ENCODE measurements at regions not wholly inside any gene's neighbourhood (a gene's known extent, or its start where the extent isn't known, plus 50 kb on each side); places are given as distances from the start of the nearest gene placed in this dataset.

DNA sequence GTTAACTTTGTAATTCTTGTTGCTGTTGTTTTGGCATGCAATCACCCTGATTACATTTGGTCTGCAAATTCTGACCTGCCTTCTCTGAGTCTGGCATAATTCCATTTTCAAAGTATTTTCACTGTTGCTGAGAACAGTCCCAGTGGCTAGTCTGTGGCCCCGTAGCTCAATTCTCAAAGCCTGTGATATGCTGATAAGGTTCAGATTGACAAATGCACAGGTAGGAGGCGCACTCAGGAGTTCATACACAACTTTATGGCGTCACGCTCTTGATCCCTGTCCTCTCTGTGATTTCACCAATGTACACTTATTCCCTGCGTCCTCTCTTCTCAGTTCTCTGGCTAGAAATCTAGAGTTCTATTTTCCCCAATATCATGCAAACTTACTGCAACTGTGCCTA, 376.6 kb upstream of the SLCO3A1 start:
- DNase-seq: no peak

DNA sequence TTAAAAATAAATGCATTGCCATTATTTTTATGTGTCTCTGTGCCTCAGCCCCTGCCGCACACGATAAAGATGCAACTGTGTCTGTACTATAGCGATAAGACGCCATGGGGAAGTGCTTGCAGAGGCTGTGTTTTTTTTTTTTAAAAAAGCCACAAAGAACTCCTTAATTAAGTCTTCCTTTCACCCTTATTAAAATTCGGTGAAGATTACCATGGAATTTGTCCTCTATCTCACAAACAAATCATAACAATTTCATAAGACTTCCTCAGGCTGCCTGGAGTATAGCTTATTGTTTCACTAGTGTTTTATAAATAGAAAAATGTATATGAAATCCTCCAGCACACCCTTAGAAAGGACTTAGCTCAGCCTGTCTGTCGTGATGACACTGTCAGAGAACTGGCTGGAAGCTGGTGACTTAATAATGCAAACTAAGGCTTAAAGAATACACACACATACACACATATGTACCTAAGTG, 374.8 kb upstream of the SLCO3A1 start:
- DNase-seq: no peak

DNA sequence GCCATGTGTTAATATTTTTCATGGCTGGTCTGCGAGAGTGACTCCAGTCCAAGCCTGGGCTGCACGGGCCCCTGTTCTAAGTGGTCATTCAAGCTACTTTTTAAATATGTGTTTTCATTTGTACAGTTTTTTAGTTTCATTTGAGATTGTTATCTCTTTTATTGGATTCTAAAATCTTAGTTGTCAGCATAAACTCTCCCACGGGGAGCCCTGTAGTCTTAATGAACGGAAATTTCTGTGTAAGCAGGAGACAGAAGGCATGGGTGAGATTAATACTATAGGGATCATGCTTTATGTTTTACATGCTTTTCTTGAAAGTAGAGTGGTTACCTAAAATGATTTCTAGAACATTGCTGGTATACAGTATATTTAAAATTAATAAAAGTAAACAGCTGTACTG, 373.1 kb upstream of the SLCO3A1 start:
- DNase-seq: no peak

GRCh38 chr15:91482799-91483198, 370.7 kb upstream of the SLCO3A1 start:
- DNase-seq: no peak

DNA sequence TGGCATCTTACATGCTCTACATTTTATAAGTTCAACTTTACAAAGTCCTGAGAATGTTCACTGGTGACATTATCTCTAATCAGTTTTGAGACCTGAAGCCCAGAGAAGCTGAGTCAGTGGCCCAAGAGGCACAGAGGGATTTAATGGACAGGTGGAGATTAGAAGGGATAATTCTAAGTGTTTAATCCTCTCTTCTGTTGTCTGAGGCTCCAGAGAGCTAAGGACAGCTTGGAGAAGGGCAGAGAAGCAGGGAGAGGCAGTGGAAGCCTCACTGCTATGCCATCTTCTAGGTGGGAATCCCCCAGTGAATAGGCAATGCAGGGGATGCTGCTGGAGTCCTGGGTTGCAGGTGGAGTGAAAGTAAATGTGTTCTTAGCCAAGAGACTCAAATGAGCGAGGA, 369.4 kb upstream of the SLCO3A1 start:
- no peak for DNase-seq

DNA sequence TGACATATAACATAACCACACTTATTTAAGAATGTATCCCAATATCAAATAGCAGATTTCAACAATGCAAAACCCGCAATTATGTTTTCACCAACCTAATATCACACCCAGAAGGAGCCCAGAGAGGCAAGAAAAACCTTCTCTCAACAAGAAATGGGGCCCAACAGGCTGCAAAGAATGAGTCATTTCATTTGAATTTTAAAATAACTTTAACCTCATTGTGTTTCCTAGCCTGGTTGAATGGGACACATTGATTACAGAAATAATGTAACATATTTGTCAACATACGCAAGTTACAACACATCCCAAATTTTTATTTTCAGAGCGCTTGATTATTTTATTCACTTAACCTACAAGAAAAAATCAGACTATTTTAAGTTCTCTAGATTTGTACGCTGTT, 365.1 kb upstream of the SLCO3A1 start:
- no peak for DNase-seq

GRCh38 chr15:91490211-91490610, 363.3 kb upstream of the SLCO3A1 start:
- no peak for DNase-seq

DNA sequence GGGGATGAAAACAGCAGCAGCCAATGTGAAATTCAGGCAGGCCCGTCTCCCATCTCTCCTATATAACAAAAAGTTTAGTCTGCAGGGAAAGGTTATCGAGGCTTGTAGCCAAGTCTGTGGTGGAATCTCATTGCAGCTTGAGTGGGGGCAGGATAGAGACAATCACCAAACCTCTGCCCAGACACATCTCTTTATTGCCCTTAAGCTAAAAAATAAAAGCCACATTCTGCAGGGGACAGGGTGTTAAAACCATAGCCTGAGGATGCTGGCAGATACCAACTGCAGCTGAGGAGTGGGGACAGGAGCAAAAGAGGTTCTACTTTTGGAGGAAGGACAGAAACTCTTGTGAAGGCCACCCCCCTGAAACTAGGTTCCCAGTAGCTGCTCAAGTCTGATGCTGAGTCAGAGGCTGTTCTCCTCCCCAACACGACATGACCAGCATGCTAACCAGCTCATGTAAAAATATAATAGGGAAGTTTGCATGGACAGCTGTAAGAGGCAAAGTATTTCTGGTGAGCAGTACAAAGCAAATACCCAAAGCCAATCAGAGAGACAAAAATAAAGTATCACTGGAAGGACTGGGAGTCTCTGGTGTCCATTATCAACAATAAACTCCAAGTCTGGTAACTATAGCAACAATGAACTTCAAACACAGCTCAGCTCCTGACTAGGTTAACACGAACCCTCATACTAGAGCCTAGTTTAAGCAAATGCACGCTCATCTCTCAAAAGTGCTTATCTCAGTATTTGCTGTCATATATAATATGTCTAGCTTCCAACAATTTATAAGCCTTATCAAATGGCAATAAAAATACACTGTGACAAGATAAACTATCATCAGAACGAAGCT, 362.2 kb upstream of the SLCO3A1 start:
- DNase-seq: no peak

- no peak for DNase-seq
Measured at GRCh38 chr15:91496754-91497691, 356.5 kb upstream of the SLCO3A1 start.

DNA sequence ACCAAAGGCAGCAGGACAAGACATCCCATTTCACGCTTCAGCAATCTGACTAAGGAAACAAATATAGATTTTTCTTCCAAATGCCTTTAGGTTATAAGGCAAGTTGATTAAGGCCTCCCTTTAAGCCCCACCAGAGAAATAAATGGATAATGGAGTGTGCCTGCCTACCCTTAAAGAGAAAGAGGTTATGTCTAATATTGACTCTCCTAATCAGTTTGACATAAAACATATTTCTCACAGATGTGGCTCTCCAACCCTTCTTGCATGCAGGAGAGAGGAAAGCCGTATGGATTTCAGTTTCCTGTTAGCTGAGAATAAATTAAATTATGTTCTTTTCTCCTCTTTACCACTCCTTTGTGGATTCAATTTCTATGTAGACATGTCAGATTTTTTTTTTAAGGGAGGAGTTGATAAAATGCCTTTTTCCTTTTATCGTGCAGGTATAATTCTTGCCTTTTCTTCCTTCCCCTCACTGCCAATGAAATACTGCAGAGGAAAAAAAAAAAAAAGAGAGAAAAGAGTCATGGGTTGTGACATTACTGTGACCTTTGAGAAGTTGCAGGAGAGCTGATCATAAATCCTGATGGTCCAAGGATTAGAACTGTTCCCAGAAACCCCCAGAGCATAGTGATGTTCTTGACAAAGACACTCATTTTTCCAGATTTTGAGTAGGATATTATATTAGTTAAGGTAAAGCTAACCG, 355.3 kb upstream of the SLCO3A1 start:
- no peak for DNase-seq

- no peak for DNase-seq
Measured at GRCh38 chr15:91498749-91499062, 354.8 kb upstream of the SLCO3A1 start.

DNA sequence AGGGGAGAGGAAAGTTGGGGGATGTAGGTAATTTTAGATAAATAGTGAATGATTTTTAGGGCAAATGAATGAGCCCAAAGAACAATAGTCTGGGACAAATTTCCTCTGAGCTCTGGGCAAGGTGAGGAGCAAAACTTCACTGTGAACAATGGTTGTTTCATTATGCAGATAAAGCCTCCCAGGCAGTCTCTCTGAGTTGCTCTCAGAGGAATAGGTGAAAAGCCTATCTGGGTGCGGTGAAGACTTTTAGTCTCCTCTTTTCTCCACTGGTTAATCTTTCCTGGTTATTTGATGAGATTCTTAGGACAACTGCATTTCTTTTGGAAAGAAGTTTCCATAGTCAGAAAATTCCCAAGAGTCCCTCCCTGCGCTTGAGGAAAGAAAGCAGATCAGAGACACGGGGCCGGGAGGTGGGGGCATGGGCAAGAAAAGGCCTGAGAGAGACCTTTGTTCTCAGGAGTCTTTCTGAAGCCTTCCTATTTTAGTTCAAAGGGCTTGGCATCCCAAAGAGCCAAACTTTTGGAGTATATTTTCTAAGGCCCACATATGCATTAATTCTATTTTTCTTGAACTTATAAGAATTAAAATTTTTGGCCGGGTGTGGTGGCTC, 353.6 kb upstream of the SLCO3A1 start:
- no peak for DNase-seq

- no peak for DNase-seq
Measured at GRCh38 chr15:91508633-91509032, 344.9 kb upstream of the SLCO3A1 start.

GRCh38 chr15:91514147-91514546, 339.4 kb upstream of the SLCO3A1 start:
- no peak for DNase-seq

DNA sequence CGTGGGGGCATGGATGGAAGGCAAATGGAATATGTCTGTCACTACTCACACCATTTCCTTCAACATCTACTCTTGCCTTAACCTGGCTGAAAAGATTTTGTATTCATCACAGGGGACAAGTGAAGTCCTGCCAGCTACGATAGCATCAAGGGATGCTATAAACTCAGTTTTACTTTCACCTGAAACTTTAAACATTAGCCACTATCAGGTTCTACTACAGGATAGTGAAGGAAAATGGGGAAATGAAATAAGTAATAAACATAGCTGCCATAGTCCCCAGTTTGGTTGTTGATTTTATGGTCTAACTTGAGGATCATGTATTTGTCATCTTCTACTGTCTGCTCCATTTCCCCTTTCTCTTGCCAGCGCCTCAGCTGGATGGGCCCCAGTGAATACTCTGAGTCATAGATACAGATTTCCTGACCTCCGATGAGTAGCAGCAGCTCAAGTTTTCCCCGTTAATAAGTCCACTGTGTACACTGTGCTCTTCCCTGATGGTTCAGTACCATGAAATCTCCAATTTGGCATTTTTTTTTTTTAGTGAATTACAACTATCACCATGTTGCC, 338.2 kb upstream of the SLCO3A1 start:
- no peak for DNase-seq

DNA sequence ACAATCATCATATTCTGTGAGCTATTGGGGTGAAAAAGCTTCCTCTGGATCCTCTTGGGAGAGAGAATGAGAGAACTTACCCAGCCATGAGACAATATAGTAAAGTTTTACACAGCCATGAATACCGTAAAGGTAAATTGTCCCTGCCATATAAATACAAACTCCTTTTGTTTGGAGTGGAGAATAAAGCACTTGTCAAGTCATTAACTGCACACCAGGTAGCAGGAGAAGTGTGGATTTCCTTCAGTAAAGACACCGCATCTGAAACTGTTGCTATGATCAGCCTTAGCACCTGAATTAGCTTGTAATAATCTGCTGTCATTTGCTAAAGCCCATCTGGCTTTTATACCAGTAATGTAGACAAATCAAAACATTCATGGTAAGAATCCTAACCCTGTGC, 336.6 kb upstream of the SLCO3A1 start:
- no peak for DNase-seq

- DNase-seq: no peak
Measured at GRCh38 chr15:91517491-91518200, 335.9 kb upstream of the SLCO3A1 start.

- no peak for DNase-seq
Measured at GRCh38 chr15:91520850-91521249, 332.7 kb upstream of the SLCO3A1 start.

DNA sequence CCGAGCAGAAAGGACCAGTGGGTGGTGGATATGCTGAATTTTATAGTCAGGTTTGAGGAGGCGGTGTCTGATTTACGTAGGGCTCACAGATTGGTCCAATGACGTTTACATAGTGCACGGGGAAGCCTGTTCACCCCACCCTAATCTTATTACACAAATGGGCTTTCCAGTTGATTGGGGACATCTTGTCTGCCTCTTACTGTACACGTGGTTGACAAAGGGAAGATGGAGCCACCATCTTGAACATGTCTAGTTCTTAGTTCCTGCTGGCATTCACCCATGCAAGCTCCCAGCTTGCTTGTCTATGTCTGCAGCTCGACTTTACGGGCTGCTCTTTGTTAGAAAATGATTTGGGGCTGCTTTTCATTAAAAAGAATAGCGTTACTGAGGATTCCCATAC, 332.0 kb upstream of the SLCO3A1 start:
- DNase-seq: no peak

GRCh38 chr15:91521996-91522395, 331.5 kb upstream of the SLCO3A1 start:
- DNase-seq: no peak

- no peak for DNase-seq
Measured at GRCh38 chr15:91522605-91523332, 330.7 kb upstream of the SLCO3A1 start.

Measured in stimulated activated CD4-positive, alpha-beta T cell treated with anti-CD3 and anti-CD28 coated beads, Interleukin-2, amount 100 ng/mL, for 24 hours (primary cell).